ENCODE measurements at regions not wholly inside any gene's neighbourhood (a gene's known extent, or its start where the extent isn't known, plus 50 kb on each side); places are given as distances from the start of the nearest gene placed in this dataset.
"Not testable (repeated sequence)": the region's sequence is repeated elsewhere in the genome, so short reads cannot be mapped to it uniquely, and the experiment has no call there.

GRCh38 chr1:234896477-234897389 lies 231.9 kb downstream of the TOMM20 start:
- no peak for DNase-seq

- no peak for DNase-seq
Measured at GRCh38 chr1:234893725-234894630, 234.7 kb downstream of the TOMM20 start.

- no peak for DNase-seq
Measured at GRCh38 chr1:234893359-234893724, 235.3 kb downstream of the TOMM20 start.

- no peak for DNase-seq
Measured at GRCh38 chr1:234892642-234893041, 236.0 kb downstream of the TOMM20 start.

- no peak for DNase-seq
Measured at GRCh38 chr1:234891427-234891826, 237.2 kb downstream of the TOMM20 start.

GRCh38 chr1:234889643-234890042 lies 239.0 kb downstream of the TOMM20 start:
- DNase-seq: no peak

- not testable (repeated sequence) for DNase-seq
Measured at GRCh38 chr1:234888247-234888646, 240.4 kb downstream of the TOMM20 start.

- DNase-seq: no peak
Measured at GRCh38 chr1:234887016-234887900, 241.4 kb downstream of the TOMM20 start.

- DNase-seq: no peak
Measured at GRCh38 chr1:234886081-234886984, 242.3 kb downstream of the TOMM20 start.

- no peak for DNase-seq
Measured at GRCh38 chr1:234885601-234886000, 243.0 kb downstream of the TOMM20 start.

- DNase-seq: no peak
Measured at GRCh38 chr1:234884701-234885100, 243.9 kb downstream of the TOMM20 start.

GRCh38 chr1:234884006-234884405 lies 244.6 kb downstream of the TOMM20 start:
- no peak for DNase-seq

- DNase-seq: no peak
Measured at GRCh38 chr1:234882898-234883297, 245.7 kb downstream of the TOMM20 start.

GRCh38 chr1:234881893-234882771 lies 246.5 kb downstream of the TOMM20 start:
- no peak for DNase-seq

- DNase-seq: no peak
Measured at GRCh38 chr1:234879147-234880080, 249.2 kb downstream of the TOMM20 start.

GRCh38 chr1:234878288-234878687 lies 250.3 kb downstream of the TOMM20 start:
- no peak for DNase-seq

- DNase-seq: no peak
Measured at GRCh38 chr1:234877761-234878160, 250.9 kb downstream of the TOMM20 start.

GRCh38 chr1:234875953-234876855 lies 252.4 kb downstream of the TOMM20 start:
- no peak for DNase-seq

Data from effector CD8-positive, alpha-beta T cell (primary cell).